ENCODE measurements at regions not wholly inside any gene's neighbourhood (a gene's known extent, or its start where the extent isn't known, plus 50 kb on each side); places are given as distances from the start of the nearest gene placed in this dataset.

- TF ChIP-seq CTCF (conservative IDR thresholded peaks at IDR 0.05; ENCODE audit: low read depth in 2 of 2) (no peak), CREB1 (CRISPR knock-in tag; IDR thresholded peaks at IDR 0.05; ENCODE audit: low read depth) (no peak), REST (IDR thresholded peaks at IDR 0.05; ENCODE audit: unreplicated experiment) (no peak), EZH2 (IDR thresholded peaks at IDR 0.05; ENCODE audit: low read depth, unreplicated experiment) (no peak), POLR2AphosphoS5 (IDR thresholded peaks at IDR 0.05; ENCODE audit: low read depth) (no peak), EZH2phosphoT487 (IDR thresholded peaks at IDR 0.05; ENCODE audit: unreplicated experiment) (no peak), JUNB (IDR thresholded peaks at IDR 0.05; ENCODE audit: unreplicated experiment) (no peak), ZNF331 (CRISPR knock-in tag; IDR thresholded peaks at IDR 0.05; ENCODE audit: low read depth) (no peak), STAT1 (IDR thresholded peaks at IDR 0.05; ENCODE audit: unreplicated experiment) (no peak), ZNF114 (CRISPR knock-in tag; IDR thresholded peaks at IDR 0.05) (no peak), NANOG (IDR thresholded peaks at IDR 0.05; ENCODE audit: borderline replicate concordance) (no peak), ETS1 (IDR thresholded peaks at IDR 0.05) (no peak)
Measured at GRCh38 chr6:119590066-119590465, 240.5 kb upstream of the MAN1A1 start.
